HG03108 (cell line): ENCODE measurements at regions not wholly inside any gene's neighbourhood (a gene's known extent, or its start where the extent isn't known, plus 50 kb on each side); places are given as distances from the start of the nearest gene placed in this dataset.

Experiments used
- ATAC-seq: cut with Tn5 transposase; IDR thresholded peaks from one replicate; pipeline ENCODE4 v1.9.1; 2021; ENCODE audit warnings: moderate library complexity; ENCODE audit not compliant: unreplicated experiment

DNA sequence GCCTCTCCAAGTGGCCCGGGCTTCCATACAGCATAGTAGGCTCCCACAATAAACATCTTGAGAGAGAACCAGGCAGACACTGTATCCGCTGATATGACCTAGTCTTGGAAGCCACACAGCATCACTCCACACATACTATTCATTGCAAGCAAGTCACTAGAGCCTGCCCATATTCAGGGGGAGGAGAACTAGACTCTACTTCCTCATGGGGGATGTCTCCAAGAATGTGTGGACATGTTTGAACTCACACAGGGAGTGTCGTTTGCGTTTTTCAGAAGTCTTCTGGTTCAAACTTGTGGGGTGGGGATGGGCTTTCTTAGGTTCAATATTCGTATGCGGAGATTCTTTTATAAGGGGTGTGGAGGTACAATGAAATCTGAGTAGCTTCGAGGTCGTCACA, 232.6 kb upstream of the HABP2 start:
- no peak for ATAC-seq

DNA sequence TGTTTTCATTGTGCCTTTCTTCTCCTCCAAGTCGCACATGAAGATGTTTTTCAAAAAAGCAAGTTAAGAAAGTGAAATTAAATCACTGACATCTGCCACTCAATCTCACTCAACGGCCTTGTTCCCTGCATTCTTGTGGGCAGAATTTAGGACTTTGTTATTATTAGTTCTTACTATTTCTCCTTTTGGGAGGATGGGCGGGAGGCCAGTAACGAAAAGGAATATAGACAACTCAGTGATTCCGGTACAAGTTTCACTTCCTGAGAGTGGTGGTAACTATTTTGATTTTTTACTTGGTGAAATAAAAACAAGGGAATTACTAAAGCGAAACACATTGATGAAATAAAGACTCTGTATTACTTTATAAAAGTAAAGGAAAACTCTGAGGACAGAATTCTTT, 231.9 kb upstream of the HABP2 start:
- no peak for ATAC-seq

DNA sequence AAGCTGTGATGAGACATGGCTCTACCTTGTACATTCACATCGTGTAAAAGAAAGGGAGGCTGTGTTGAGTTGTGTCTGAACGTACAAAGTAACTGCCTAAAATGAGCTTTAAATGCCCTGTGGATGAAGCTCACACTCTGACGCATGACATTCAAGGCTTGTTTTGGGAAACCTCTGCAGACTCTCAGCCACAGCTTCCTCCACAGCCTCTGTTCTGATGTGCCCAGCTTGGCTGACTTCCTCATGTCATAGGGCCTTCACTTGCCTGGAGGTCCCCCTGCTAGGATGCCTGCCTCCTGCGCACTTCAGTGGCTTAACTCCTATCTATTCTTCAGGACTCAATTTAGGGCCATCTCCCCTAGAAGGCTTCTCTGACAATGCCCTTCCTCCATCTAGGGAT, 230.0 kb upstream of the HABP2 start:
- ATAC-seq: no peak

DNA sequence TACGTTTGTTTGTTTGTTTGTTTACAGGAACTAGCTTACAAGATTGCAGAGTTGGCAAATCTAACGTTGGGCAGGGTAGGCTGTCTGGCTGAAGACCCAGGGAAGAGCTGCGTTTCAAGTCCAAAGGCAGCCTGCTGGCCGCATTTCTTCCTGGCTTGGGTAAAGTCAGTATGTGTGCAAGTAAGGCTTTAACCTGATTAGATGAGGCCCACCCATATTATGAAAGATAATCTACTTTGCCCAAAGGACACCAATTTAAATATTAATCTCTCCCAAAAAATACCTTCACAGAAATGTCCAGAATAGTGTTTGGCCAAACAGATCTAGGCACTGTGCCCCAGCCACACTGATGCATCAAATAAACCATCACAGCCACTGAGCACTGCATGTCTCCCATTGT, 228.9 kb upstream of the HABP2 start:
- no peak for ATAC-seq

DNA sequence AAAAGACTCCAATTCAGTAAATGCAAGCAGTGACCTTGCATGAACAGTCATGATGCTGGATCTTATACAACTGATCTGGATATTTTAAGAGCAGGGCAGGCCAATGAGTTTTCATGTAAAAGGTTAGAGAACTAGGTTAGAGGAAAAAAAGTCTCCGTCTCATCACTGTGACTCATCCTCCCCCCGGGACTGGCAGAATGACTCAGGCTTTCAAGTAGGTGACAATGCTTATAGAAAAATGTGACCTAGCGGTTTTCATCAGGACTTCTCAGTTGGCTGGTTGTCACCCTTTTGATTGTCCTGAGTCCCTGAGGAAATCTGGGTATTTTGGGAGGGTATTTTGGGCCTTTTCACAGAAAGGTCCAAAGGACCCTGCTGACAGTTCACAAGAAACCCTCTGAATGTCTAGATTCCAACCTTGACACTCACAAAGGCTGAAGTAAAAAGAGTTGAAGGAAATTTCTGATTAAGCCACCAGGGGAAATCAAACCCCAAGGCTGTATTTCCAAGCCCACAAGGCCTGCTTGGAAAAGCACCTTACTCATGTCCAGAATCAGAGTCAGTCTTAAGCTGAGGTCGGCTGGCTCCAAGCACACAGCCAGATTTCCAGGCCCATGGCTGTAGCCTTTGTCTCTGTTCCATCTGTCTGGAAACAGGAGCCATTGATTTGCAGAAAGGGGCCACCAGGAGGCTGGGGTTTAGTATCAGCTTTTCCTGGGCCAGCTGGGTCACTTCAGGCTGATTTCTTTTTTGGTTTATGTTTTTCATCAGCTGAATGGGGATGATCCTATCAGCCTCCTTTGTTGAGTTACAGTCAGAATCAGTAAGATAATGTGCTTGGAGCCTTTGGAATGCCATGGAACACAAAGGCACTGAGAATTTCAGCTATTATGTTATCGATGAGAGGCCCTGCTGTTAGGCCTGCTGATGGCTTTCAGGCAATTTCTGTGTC, 226.4 kb upstream of the HABP2 start:
- peak; percentile 90 for ATAC-seq

DNA sequence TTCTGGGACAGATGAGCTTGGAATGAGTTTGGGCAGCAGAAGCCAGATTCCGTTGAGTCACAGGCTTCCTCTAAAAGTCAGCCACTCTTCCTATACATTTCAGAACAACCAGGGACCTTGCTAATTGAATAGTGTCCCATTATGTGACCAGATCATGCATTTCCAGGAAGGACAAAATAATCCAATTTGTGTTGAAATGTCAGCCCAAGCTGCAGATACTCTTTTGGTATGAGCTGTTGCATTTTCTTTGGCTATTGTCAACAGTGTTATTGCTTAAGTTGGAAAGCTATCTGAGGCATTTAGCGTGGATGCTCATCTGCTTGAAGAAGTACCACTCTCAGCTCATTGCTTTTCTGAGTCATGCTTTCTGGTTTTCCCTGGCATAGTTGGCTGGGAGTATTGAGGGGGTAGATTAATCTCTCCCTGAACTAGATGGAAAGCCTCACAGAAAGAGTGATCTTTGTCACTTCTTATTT, 223.7 kb upstream of the HABP2 start:
- no peak for ATAC-seq

DNA sequence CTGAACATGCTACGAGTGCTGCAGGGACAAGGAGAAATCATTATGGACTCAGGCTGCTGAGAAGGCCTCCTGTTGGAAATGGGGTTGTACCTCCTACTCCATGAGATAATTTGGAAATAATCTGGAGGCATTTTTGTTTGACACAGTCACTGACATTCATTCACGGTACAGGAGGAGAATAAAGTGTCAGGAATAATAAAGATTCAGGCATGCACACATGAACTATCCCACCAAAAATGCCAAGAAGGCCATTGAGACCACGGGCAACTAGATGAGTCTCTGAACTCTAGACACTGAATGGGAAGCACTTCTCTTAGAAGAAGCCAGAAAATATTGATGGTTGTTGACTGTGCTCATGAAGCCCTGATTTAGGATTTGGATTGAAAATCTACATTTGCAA, 220.9 kb upstream of the HABP2 start:
- ATAC-seq: no peak

DNA sequence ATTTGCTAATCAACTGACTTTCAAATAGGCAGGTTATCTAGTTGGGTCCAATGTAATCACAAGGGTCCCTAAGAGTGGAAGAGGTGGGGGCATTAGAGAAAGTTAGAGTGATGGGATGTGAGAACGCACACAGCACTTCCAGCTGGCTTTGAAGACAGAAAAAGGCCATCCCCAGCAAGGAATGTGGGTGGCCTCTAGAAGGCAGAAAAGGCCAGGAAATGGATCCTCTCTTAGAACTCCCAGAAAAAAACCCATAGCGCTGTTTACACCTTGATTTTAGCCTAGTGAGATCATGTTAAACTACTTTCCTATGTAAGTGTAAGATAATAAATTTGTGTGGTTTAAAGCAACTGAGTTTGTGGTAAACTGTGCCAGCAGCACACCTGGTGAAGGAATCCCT, 219.5 kb upstream of the HABP2 start:
- no peak for ATAC-seq

DNA sequence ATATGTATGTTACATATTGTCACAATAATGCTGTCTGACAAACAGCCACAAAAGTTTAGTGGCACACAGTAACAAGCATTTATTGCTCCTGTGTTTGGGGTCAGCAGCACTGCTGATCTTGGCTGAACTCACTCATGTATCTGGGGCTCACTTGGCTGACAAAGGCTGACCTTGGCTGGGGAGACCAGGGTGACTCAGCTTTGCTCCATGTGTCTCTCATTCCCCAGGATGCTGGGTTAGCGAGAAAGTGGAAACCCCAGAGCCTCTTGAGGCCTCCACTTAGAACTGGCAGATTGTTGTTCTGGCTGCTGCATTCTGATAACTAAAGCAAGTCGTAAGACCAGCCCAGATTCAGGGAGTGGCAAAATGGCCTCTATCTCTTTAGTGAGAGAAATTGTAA, 217.3 kb upstream of the HABP2 start:
- ATAC-seq: no peak

DNA sequence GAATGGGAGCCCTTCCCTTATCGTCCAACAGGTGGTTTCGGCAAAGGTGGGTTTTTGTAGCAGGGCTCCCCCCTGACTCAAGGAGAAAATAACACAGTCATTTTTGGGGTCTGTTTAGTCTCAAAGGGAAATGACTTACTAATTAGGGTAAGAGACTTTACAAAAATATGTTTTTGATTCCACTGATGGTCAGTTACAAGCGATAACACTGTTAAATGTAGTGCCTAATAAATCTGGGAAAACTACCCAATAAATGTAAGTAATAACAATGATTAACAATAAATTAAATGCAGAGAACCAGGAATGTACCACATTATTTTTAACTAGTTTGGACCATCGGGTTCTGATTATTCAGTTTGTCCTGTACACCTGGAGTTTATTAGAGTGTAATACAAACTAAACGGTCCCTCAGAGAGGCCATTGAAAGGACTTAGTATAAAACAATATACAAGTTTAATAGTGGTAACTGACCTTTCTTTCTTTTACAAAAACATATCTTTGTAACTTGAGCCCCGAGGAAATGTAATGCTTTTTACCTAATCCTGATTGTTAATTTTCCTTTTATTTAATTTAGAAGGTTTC, 216.2 kb upstream of the HABP2 start:
- no peak for ATAC-seq

DNA sequence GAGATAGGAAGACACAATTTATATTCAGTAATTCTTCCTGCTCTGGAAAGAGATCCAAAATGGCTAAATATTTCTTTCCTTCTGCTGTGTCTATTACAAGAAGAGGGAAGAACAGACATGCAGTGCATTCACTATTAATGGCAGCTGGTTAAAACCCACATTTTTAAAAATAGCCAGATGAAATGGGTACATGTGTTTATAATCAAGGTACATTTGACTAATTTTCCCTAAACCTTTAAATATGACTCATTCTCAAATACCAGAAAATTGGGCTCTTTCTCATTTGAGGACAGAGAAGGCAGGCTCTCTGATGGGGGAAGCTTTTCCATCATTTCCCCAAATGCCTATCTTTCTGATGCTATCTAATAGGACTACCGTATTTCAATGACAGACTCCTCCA, 215.7 kb upstream of the HABP2 start:
- ATAC-seq: no peak

DNA sequence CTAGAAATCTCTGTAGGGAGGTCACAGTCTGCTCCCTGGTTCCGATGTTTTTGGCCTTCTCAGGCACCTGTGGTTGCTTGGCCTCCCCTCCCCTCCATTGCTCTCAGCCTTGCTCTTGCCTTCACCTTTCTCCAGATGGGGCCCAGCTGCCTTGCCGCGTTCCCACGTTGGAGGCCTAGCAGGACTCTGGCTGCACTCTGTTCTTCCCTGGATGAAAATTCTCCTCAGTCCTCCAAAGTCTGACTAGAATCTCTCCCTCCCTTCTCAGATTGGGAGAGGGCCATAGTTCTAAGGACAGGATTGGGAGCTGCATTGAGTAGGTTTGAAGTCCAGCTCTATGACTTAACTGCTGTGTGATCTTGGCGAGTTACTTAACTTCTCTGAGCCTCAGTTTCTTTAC, 213.7 kb upstream of the HABP2 start:
- ATAC-seq: no peak

DNA sequence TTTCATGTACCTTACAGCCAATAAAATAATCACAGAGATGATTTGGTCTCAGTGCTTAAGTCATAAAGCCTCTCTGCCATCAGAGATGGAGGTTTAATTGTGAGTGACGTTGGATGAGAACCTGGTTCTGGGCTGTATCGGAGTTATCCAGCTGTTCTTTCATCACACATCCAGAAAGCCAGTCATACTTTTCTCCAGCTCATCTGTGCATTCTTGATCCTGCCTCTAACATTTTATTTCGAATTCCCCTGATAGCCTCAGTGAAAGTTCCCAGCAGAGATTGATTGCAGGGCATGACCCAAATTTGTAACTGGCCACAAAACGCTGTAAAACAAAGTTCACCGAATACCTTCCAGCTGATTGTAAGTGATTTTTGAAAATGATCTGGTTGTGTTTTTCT, 212.6 kb upstream of the HABP2 start:
- ATAC-seq: no peak

DNA sequence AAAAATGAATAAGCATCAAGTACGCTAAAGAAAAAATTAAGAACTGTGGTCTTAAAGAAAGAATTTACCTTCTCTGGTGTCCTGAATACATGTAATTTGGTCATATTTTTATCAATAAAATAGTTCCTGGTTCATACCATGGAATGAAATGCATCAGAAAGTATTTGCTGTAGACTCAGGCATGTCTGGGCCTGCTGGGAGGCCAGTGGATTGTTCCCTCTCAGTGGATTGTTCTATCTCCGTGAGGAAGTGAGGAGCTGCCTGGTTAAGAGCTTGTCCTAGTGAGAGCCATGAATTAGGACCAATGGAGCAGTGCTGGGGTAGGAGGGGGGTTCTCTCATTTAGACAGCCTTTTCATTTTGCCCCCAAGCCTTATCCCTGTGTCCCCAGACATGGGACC, 211.7 kb upstream of the HABP2 start:
- no peak for ATAC-seq

DNA sequence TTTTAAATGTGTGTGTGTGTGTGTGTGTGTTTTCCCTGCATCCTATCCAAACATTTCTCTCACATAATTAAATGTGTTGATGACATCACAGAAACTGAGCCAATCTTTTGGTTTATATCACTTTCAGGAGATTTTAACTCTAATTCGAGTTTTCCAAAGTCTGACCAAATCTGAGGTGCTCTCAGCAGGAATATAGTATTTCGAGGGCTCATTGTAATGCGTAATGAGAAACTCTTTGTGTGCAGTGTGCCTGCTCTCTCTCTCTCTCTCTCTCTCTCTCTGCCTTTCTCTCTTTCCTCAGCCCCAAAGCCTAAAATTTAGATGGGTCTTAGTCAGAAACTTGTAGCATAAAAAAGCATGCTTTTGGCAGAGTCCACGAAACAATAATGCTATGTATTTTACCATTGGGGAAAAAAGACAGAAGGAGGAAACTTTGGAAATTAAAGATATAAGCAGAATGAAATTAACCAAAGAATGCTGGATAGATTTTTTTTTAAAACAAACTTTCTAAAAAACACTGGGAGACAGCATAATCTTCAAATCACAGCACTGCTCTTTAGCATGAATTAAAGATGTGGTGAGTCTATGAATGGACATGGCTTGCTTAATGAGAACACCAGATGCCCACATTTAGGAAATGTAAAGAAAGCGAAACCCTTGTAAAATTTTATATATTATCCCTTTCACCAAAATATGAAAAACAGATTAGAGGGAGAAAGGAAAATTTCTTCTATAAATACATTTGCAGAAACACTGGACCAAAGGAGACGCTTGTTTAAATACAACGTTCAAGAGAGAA, 206.8 kb upstream of the HABP2 start:
- ATAC-seq: no peak

DNA sequence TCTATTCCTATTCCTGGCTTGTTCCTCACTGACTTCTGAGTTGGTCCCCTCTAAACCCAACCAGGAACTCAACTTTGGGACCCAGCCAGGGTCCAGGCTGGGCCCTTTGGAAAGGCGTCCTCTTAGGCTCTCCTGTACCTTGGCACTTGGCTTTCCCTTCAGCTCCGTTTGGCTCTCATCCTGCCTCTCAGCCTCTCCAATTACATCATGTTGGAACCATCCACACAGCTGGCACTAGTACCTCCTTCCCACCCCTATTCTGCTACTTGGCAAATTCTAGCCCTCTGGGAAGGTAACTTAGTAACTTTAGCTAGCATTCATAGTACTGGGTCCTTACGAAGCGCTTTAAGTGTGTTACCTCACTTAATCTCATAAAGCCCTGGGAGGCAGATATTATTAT, 205.3 kb upstream of the HABP2 start:
- no peak for ATAC-seq

DNA sequence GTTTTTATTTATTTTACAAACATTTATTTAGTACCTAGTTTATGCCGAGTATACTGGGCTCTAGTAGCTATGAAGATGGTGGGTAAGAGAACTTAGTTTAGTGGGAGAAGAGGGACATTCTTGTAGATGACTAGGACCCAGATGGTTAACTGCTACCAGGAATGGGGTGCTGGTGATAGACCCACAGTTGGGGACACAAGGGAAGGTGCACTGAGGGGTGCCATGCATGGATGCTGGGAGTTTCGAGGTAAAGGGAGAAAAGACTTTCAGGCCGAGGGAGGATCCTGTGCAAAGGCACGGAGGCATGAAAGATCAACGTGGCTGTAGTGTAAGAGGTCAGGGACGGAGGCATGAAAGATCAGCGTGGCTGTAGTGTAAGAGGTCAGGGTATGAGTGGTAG, 204.2 kb upstream of the HABP2 start:
- ATAC-seq: no peak

DNA sequence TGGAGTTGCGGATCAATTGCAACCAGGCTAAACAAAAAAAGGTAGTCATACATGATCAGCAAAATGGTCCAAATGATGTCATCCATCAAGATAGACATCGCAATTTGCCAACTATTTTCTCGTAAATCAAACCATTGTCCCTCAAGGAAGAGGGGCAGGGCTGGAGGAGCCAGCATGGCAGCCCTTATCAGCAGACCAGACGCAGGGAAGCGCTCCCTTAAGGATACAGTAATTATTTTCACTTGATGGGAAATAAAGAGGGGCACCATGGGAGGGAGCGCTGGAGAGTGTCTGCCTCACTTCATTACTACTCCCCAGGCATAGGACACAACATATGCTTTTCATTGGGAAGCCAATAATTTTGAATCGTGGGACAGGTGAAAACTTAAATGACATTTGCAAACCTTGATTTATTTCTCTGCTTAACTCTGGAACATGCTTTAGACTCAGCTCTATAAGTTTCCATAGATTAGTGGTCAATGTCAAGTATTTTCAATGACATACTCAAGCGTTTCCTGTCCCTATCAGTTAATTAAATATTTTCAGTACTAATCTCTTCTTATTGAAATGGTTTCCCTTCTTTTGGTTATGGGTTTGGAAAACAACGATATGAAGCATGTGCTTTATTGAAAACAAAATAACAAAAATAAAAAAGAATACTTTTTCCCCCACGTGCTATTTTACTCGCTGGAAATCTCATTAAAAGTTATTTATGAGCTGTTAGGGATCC, 202.4 kb upstream of the HABP2 start:
- no peak for ATAC-seq

DNA sequence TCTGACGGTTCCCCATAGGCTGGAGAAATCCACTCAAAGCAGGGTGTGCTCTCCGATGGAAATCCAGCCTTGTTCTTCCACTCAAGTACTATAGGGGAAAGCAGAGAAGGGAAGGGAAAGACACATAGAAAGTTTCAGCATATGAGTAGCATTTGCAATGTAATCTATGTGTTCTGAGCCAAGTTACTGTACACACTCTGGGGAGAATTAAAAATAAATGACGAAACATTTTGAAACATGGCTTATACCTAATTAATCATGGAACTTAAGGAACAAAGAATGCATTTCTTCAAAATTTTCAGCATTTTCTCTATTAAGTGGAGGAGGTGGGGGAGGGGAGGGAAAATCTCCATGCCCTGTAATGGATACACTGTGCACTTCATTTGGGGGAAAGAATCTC, 198.1 kb upstream of the HABP2 start:
- ATAC-seq: no peak

DNA sequence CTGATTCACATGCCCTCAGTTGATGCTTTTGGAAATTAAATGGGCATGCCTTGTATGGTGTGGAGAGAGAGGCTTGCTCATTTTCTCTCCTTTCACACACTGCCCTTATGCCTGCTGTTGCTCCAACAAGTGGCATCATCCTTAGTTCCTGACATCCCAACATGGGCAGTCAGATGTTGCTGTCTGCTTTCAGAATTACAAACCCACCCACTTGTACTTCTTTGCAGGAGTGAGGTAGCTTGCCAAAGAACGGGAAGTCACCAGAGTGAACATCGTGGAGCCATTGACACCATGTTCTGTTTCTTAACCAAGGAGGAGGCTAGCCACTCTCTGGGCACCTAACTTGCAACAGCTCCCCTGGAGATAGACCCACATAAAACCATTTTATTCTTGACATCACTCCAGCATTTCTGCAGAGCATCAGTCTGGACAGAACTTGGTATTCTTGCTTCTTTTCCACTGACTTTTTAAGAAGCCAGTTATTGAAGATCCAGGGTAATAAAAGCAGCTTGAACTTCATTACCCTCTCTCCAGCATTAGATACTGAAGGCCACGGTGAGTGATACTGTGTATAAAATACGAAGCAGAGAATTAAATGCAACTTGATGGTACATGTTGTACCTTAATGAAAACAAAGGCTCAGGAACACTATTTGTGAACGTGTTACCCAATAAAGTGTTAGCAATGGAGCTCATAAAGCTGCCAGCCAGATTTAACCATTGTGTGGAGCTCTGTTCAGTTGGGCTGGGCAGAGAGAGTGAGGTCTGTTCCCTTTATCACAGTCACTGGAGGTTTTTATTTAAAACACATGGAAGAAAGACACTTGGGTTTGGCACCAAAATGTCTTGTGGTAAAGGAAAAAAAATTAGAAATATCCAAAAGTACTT, 195.8 kb upstream of the HABP2 start:
- ATAC-seq: no peak
